Smooth muscle cell of the brain vasculature (primary cell): ENCODE measurements at regions not wholly inside any gene's neighbourhood (a gene's known extent, or its start where the extent isn't known, plus 50 kb on each side); places are given as distances from the start of the nearest gene placed in this dataset.

Experiments used
- DNase-seq: peaks from one replicate; pipeline ENCODE4 v3.0.0-alpha.2; 2012; ENCODE audit warnings: low read depth, low spot score

DNA sequence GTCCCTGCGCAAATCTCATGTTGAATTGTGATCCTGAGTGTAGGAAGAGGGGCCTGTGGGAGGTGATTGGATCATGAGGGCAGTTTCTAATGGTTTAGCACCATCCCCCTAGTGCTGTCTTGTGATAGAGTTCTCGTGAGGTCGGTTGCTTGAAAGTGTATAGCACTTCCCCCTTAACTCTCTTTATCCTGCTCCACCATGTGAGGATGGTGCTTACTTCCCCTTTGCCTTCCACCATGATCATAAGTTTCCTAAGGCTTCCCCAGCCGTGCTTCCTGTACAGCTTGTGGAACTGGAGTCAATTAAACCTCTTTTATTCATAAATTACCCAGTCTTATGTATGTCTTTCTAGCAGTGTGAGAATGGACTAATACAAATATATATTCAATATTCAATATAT is 303.7 kb upstream of the SEL1L start:
- DNase-seq, result no peak

DNA sequence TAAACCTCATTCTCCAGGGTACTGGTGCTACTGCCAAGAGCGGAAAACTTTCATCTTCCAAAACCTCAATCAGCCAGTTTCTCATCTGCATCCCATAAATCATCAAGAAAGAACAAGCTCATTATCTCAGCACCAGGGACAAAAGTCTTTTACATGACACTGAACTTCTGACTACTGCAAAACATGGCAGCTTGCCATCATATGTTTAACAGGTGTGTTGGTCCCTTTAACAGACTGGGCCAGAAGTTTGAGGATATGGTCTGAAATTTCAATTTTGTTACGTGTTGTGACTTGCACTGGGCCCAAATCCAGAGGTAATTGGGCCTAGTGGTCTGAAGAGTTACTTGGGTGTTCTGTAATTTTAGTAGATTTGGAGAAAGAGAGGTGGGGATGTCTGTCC is 305.4 kb upstream of the SEL1L start:
- no peak for DNase-seq

DNA sequence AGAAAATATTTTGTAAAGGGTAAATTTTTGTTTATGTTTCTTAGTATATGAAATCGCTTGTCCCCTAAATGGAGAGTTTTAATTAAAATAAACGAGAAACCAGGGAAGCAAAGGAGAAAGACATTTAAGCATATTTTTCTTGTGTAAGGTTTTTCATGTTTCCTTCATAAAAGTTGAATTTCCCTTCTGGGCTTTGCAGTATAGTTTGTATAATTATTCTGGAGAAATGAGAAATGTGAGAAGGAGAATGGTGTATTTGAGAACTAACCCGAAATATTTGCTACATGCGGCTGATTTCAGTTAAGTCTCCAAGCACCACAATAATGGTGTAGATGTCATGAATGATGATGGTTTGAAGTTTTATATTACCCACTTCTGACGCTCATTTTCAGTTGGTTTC is 307.7 kb upstream of the SEL1L start:
- DNase-seq, result no peak

DNA sequence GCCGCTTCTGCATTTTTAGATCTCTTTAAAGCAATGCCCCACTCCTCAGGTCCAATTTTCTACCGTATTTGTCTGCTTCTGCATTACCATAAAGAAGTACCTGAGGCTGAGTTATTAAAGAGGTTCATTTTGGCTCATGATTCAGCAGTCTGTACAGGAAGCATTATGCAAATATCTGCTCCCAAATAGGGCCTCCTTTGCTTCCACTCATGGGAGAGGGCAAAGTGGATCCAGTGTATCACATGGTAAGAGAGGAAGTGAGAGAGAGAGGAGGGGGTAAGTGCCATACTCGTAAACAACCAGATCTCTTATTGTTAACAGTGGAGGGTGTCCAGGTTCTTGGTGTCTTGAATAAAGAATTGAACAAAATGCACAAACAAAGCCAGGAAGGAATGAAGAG is 316.1 kb upstream of the SEL1L start:
- DNase-seq, result no peak

DNA sequence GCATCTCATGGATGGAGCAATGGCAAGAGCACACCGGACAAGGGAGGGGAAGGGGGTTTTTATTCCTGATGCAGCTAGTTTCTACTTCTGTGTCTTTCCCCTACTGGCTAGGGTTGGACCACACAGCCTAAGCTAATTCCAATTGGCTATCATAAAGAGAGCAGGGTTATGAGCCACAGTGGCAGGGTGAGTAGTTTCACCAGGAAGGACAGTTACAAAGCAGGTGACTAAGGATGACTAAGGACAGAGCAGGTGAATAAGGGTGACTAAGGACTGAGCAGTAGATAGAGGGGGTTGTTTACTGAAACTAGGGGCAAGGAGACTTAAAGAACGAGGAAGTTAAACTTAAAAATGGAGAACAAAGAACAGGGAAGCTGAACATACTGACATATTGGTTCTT is 321.4 kb upstream of the SEL1L start:
- no peak for DNase-seq

DNA sequence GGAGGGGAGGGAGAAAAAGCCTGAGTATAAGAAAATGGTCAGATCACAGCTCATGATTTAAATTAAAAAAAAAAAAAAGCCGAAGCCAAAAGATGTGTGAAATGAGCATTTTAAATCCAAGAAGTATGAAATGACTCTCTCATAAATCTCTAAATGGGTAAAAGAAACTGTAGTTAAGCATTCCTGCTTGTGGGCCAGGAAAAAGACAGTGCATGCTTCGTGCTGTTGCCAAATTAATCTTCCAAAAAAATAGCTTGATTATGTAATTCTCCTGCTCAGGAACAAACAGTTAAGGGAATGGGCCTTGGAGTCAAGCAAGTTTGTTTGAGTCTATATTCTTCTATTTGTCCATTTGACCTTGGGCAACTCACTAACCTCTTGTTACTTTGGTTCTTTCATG is 325.4 kb upstream of the SEL1L start:
- no peak for DNase-seq

DNA sequence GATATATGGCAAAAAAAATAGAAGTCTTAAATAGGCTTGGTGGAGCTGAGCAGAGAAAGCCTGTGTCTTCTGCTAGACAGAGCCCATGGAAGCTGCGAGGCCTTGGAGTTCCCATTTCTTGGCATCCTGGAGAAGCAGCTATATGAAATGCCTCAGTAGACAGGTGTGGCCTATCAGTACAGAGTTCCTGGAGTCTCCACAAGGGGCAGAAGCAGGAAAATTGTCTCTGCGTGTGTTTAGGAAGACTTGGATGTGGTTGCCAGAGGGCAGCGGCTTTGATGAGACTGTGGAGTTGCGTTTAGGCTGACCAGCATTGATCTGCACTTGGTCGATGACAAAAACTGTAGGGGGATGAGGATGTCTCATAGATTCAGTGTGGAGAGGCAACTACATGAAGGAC is 334.5 kb upstream of the SEL1L start:
- DNase-seq, result no peak

DNA sequence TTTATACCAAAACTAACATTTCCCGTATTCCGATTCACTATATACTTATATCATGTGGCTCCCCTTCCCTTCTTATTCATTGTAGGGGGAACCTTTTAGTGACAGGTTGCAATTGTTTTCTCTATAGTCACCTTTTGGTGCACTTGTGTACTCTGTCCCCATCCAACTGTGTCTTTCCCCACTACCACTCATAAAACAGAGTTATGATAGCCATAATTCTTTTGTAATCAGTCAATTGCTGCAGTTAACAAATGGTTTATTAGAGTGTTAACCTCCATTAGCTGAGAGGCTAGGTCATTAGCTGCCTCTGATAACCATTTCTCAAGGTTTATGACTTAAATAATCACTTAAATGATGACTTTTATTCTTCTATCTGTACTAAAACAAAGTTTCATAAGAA is 338.1 kb upstream of the SEL1L start:
- no peak for DNase-seq

DNA sequence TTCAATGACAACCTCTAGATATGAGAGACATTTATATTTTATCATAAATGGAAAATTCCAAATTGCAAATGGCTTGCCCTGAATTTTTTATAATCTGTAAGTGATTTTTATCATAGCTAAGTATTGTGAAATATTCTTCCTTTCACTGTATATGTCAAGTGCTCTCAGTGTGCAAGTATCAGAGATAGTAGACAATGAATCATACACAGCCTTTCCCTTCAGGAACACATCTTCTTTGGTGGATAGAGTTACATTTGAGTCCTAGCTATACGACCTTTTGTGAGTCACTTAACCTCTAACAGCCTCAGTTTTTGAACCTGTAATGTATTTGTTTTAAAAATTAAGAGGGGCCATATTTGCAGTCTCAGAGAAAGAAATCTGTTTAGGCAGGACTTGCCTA is 350.7 kb upstream of the SEL1L start:
- no peak for DNase-seq

DNA sequence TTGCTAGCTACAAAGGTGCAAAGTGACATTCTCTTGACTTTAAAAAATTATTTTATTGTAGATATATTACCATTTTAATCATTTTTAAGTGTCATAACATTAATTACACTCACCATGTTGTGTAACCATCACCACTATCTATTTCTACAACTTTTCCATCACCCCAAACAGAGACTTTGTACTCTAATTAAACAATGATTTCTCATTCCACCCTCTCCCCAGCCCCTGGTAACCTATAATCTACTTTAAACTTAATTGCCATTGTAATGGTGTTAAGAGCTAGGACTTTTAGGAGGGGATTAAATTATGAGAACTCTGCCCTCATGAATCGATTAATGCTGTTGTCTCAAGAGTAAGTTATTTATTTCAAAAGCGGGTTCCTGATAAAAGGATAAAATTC is 352.9 kb upstream of the SEL1L start:
- no peak for DNase-seq

DNA sequence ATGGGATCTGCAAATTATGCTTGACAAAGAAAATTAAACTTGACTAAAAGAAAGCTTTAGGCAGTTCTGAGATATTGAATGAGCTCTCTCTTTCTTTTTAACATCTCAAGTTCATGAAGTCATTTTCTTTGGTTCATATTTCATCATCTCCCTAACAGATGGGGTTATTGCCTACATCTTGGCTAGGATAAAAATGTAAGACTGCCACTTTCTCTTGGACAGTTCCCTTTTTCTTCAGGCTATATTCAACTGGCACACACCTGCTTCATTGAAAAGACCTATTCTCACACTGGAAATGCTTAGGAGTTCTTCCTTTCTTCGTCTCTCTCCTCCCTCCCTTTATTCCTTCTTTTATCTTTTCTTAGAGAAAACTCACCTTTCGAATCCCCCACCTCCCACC is 355.9 kb upstream of the SEL1L start:
- no peak for DNase-seq

DNA sequence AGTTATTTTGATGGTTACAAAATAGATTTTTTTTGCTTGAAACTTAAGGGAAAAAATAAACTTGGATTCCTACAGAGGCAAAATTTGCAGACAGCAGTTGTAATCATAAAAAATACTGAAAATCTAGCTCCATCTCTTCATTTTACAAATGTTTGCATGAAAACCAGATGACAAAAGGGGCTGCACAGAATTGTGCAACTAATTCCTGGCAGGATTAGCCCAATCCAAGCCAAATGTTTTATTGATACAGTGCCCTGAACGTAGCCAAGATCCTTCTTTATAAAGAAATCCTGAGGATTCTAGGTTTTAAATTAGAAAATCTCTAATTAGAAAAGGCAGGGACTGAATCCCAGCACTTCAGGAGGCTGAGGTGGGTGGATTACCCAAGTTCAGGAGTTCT is 356.4 kb upstream of the SEL1L start:
- no peak for DNase-seq

DNA sequence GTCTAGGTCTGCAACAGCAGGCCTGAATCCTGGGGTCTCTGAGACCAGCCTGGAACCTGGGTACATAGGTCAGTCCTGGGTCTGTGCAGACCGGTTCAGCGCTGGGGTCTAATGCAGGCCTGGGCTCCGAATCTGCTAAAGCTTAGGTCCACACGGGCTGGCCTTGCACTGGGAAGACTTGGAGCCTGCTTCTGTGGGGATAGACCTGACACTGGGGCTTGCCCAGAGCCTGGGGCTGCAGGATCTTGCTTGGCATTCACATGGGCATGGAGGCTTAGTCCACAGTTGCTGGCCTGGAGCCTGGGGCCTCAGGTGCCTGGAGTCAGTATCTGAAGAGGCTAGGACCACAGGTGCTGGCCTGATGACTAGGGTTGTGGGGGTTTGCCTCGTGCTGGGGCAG is 369.8 kb upstream of the SEL1L start:
- no peak for DNase-seq

DNA sequence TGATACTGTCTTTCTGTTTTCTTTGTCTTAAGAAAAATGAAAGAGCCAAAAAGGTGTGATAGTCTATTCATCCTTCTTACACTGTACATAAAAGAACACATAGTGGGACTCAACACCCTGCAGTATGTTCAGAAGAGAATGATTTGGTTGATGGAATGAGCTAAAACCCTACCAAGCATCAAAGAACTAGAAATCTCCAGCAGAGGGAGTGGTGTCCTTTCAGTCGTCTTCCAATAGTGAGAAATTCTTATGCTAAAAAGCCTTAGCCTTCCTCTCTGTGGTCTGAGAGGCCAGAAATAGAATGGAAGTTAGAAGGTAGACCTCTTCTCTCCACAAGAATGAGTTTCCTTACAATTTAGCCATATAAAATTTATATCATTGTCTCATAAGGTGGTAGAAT is 393.4 kb upstream of the SEL1L start:
- DNase-seq, result no peak

DNA sequence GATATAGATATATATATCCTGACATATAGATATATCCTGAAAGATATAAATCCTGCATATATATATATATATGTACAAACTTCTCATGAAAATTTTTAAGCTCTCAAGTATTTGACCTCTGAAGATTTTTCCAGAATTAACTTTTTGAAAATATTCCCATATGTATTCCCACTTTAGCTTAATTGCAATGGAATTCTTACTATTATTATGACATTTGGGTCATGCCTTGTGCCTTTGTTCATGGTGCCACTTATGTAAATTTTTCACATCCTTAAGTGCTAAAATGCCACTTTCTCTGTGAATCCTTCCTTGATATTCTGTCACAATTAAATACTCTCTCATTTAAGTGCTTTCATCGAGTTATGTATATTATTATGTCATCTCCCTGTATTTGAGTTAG is 398.2 kb upstream of the SEL1L start:
- no peak for DNase-seq

DNA sequence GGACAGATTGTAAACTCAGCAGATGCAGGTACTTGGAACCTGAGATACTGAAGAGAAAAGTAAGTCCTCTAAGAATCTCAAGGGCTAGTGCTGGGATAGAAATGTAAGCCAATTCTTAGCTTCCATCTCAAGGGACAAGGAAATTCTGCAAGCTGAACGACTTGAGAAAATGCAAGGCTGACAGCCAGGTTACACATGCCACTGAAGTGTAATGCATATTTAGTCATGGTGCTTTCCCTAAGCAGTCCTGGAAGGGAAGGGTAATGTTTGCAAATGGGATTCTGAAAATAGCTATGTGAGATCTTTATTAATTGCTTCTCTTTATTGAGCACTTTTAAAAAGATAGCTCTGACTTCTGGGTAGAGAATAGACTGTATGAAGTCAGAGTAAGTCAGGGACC is 402.7 kb upstream of the SEL1L start:
- no peak for DNase-seq

DNA sequence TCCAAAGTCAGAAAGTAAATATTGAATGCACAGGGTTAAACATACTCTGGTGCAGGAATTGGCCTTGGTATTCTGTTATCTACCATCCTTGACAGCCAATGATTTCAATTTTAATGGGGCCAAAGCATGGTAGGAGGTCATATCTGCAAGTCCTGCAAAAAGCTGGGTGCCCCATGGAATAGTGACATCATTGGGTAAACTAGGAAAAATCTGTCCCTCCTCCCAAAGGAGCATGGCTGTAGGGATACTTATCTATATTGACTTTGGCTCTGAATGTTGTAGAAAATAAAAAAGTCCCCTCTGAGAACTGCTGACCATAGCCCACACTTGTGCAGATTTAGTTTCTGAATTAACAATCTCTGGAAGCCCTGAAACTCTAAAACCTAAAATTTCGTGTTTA is 403.2 kb upstream of the SEL1L start:
- no peak for DNase-seq

DNA sequence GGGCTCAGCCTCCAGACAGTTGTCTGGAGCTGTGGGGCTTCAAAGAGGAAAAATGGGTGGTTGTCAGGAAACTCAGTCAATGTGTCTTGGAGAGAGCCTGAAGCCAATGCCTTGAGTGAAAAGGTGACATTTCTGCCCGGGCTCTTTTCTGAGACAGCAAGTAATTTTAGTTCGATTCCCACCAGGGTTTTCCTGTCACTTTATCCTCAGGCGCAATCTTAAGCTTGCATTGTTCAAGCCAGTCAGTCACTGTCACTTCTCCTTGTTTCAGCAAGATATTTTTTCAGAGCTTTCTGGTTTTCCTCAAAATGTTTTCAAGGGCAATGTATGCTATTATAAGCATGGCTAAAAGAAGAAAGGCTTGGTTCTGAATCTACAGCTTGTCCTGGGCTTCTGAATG is 404.7 kb upstream of the SEL1L start:
- DNase-seq, result no peak

DNA sequence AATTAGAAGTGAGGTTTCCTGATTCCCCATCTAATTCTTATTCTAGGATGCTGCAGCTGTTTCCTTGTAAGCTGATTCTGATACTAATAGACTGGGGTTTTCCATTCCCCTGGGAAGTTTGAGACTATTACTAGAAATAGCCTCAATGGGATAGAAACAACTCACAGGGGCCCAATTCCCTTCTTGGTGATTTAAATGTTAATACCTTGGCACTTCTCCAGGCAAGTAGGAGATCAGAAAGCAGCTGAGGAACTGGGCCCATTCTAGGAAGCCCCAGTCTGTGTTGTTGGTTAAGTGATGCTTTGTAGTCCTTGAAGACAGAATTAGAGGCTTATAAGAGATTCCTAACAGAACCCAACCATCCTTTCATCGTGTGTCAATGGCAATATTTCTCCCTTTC is 407.0 kb upstream of the SEL1L start:
- DNase-seq, result no peak

DNA sequence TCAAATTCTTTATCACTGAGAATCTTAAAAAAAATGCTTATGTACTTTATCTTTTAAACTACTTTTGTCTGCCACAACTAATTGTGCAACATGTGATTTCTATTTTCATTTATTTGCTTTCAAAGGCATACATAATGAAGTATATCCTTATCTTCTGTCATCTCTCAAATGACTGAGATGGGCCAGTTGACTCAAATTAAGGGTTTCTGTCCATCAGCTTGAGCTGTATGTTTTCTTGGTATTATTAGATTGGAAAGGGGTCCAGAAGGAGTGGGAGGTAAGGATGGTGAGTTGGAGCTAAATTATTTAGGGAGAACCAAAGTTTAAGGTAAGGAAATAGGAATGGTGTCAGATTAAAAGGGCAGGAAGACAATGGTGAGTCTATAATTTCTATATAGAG is 408.4 kb upstream of the SEL1L start:
- no peak for DNase-seq

DNA sequence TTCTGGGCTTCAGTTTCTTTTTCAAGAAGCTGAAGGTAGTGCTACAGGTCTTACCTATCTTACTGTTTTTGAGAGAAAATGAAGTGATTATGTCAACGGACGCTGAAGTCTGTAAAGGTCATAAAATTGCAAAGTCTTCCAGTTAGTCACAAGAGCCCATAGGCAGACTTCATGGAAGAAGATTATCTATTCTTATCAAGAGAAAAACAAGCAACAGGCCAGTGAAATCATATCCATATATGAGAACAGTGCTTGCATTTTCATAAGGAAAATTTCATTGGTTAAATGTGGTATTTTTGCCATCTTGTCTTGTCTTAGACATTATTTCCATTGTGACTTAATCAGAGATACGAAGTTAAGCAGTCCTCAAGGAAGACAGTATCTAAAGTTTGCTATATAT is 412.7 kb upstream of the SEL1L start:
- no peak for DNase-seq

DNA sequence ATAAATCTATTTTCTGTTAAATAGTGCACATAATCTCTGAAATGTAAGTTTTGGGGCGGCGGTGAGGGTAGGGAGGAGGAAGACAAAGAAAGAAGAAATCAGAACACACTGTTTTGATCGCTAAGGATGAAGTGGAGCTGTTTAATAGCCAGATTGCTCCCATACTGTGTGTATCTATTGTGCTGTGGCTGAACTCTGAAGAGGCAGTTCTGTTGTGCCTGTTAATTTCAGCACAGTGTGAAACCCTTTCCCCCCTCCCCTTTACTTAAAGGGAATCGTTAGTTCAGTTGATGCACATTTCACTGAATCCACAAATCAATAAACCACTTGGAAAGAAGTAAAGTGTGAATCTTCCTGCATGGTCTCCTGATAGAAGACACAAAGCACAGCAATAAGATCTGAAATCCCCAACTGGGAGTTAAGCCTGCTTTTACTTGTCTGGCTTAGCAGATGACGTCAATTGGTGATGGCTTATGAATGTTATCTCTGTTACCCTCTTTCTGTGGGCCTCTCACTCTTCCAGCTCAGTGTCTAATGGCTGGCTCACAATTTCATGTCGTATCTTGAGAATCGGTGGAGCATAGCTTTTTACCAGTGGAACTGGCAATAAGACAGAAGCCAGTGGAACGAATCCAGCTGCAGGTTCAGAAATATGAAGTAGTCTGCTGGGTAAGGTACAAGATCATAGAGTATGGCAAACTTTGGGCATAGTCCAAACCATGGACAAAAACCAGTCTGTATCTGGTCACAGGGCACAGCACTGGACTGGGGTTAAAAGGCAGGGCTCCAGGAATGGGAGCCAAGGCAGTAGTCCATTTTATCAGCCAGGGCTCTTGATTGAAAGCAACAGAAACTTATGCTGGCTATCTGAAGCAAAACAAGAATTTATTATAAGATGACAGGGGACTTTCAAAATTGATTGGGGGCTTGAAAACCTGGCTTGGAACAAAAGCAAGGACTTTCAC is 413.5 kb upstream of the SEL1L start:
- no peak for DNase-seq

DNA sequence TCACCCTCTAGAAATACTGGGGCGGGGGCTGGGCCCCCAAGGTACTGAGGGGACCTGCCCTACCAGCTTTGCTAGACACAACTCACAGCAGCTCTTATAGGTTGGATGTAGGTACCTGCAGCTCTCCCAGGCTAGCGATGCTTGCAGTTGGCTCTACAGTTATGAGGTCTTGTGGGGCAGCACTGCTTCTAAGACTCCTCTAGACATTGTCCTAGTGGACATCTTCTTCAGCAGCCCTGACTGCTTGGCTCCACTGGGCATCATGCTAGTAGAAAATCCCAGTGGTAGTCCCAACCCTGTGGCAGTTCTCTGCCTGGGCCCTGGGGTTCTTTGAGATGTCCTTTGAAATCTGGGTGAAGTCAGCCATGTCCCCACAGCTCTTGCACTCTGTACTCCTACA is 419.3 kb upstream of the SEL1L start:
- no peak for DNase-seq

DNA sequence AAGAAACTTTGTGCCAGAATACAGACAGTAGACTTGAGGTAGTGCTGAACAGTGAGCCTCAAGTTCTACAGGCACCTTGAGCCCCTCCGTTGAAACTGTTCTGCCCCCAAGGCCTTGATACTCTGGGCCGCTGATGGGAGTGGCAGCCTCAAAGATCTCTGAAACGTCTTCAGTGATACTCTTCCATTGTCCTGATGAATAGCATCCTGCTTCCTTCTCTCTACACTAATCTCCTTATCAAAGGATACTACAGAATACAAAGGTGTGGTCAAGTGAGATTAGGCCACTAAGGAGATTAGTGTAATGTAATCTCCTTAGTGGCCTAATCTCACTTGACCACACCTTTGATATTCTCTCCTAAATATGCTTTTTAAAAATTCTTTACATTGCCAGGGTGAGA is 419.8 kb upstream of the SEL1L start:
- no peak for DNase-seq
